ENCODE measurements at regions not wholly inside any gene's neighbourhood (a gene's known extent, or its start where the extent isn't known, plus 50 kb on each side); places are given as distances from the start of the nearest gene placed in this dataset.
"Not testable (repeated sequence)": the region's sequence is repeated elsewhere in the genome, so short reads cannot be mapped to it uniquely, and the experiment has no call there.

DNA sequence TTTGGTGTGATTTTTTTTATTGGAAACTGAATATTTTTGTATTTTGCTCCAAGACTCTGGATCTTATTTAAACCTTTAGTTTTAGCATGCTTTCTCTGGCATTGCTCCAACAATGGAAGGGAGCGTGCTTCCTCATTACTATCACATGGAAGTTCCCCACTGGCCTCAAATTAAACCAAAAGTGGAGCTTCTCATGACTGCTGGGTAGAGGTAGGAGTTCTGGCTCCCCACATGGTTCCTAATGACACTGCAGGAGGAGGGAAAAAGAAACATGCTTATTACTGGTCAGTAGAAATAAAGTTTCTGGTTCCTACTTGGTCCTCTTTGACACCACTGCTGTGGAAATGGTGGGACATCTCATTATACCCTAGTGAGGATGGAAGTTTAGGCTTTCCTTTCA, 310.5 kb downstream of the PTGER3 start:
- TF ChIP-seq, protein P1, sequence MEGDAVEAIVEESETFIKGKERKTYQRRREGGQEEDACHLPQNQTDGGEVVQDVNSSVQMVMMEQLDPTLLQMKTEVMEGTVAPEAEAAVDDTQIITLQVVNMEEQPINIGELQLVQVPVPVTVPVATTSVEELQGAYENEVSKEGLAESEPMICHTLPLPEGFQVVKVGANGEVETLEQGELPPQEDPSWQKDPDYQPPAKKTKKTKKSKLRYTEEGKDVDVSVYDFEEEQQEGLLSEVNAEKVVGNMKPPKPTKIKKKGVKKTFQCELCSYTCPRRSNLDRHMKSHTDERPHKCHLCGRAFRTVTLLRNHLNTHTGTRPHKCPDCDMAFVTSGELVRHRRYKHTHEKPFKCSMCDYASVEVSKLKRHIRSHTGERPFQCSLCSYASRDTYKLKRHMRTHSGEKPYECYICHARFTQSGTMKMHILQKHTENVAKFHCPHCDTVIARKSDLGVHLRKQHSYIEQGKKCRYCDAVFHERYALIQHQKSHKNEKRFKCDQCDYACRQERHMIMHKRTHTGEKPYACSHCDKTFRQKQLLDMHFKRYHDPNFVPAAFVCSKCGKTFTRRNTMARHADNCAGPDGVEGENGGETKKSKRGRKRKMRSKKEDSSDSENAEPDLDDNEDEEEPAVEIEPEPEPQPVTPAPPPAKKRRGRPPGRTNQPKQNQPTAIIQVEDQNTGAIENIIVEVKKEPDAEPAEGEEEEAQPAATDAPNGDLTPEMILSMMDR (IDR thresholded peaks at IDR 0.05; ENCODE audit: insufficient read depth, low read depth, low read length, missing control alignments) = no peak
- no peak for DNase-seq (ENCODE audit: low read depth)
- H3K4me3 ChIP-seq (ENCODE audit: low read length) = no peak overlapping the region

- DNase-seq (ENCODE audit: low read depth) = no peak
- TF ChIP-seq, protein P1 (IDR thresholded peaks at IDR 0.05; ENCODE audit: insufficient read depth, low read depth, low read length, missing control alignments) = no peak
Measured at GRCh38 chr1:70738624-70739023, 309.0 kb downstream of the PTGER3 start.

GRCh38 chr1:70745199-70745598, 302.4 kb downstream of the PTGER3 start:
- TF ChIP-seq, protein P1 (IDR thresholded peaks at IDR 0.05; ENCODE audit: insufficient read depth, low read depth, low read length, missing control alignments) = peak; percentile 39

More at GRCh38 chr1:70738624-70739023, 309.0 kb downstream of the PTGER3 start:
- H3K4me3 ChIP-seq (ENCODE audit: low read length) = no peak overlapping the region

DNA sequence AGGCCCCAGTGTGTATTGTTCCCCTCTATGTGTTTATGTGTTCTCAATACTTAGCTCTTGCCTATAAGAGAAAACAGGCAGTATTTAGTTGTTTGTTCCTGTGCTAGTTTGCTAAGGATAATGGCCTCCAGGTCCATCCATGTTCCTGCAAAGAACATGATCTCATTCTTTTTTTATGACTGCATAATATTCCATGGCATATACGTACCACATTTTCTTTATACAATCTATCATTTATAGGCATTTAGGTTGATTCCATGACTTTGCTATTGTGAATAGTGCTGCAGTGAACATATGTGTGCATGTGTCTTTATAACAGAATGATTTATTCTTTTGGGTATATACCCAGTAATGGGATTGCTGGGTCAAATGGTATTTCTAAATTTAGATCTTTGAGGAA, 301.6 kb downstream of the PTGER3 start:
- not testable (repeated sequence) for H3K4me3 ChIP-seq (ENCODE audit: low read length)

More at GRCh38 chr1:70745199-70745598, 302.4 kb downstream of the PTGER3 start:
- no peak overlapping the region for H3K4me3 ChIP-seq (ENCODE audit: low read length)
- DNase-seq (ENCODE audit: low read depth) = peak; percentile 20

GRCh38 chr1:70747123-70747522, 300.5 kb downstream of the PTGER3 start:
- not testable (repeated sequence) for H3K4me3 ChIP-seq (ENCODE audit: low read length); DNase-seq (ENCODE audit: low read depth)

More for the DNA sequence above, 301.6 kb downstream of the PTGER3 start:
- DNase-seq (ENCODE audit: low read depth) = not testable (repeated sequence)

DNA sequence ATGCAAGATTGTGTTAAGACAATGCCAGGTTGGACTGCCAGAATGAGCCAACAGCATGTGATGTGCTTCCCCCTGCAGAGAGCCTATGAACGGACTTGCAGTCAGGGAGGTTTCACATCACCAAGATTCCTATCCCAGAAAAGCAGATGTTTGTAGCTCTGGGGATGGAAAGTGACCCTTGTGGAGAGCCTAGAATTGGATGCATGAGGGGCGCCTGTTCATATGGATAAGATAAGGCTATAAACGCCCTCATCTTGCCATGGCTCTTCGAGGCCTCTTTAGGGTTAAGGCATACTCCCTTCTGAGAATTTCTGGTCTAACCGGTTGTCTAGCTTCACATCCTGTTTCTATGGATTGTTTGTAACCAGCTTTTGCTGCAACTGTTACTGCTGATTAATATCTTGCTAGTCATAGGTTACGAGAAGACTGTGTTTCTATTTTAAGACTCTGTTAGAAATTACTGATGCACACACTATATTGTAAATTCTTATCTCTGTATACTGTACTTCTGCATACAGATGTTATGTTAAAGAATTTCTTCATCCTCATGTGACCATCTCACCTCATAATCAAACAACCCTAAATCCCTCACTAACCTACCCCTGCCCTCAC, 295.8 kb downstream of the PTGER3 start:
- not testable (repeated sequence) for DNase-seq (ENCODE audit: low read depth)

DNA sequence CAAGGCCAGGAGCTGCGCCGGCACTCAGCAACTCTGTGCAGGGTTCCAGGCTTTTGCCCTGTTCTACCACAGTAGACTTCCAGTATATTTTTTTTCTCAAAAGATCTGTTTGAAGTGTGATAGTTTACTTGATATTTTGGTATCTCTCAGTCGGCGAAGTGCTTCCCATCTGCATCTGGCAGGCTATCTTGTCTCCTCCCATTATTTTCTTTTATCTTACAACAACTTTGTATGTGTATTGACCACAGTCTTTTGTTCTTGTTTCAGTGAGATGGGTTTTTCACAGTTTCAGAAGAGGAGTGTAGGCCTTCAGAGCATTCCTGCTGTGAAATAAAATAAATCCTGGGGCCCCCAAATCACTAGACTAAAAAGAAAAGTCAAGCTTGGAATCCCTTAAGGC, 292.9 kb downstream of the PTGER3 start:
- no peak for DNase-seq (ENCODE audit: low read depth)
- TF ChIP-seq, protein P1 (IDR thresholded peaks at IDR 0.05; ENCODE audit: insufficient read depth, low read depth, low read length, missing control alignments) = no peak

More for the DNA sequence above, 295.8 kb downstream of the PTGER3 start:
- H3K4me3 ChIP-seq (ENCODE audit: low read length) = not testable (repeated sequence)

DNA sequence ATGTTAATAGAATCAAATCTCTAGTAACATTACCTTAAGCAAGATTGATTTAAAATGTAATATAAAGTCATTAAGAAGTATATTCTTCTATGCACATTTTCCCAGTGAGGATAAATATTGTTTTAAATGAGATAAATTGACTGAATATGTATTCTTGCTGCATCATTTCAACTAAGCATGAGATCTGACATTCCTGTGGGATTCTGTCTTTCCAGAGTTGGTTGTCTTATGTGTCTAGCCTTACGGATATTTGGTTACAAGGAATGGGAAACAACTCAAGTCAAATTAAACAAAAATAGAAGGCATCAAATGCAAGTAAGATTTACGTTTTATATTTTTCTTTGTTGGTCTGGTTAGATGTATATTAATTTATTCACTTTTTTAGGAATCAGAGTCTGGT, 287.5 kb downstream of the PTGER3 start:
- no peak overlapping the region for H3K4me3 ChIP-seq (ENCODE audit: low read length)
- no peak for DNase-seq (ENCODE audit: low read depth)
- TF ChIP-seq, protein P1 (IDR thresholded peaks at IDR 0.05; ENCODE audit: insufficient read depth, low read depth, low read length, missing control alignments) = no peak

More for the DNA sequence above, 292.9 kb downstream of the PTGER3 start:
- H3K4me3 ChIP-seq (ENCODE audit: low read length) = no peak overlapping the region
